NCI-H1105 treated with DMSO at 0.1 percent for 48 hours (cell line): ENCODE measurements at regions not wholly inside any gene's neighbourhood (a gene's known extent, or its start where the extent isn't known, plus 50 kb on each side); places are given as distances from the start of the nearest gene placed in this dataset.

Experiments
- DNase-seq: peaks from one replicate; lab custom pipeline; 2025; lab: John Stamatoyannopoulos, UW

GRCh38 chr10:3016016-3016415, 51.3 kb upstream of the PFKP start:
- no peak for DNase-seq

GRCh38 chr10:3014968-3015367, 52.4 kb upstream of the PFKP start:
- no peak for DNase-seq

DNA sequence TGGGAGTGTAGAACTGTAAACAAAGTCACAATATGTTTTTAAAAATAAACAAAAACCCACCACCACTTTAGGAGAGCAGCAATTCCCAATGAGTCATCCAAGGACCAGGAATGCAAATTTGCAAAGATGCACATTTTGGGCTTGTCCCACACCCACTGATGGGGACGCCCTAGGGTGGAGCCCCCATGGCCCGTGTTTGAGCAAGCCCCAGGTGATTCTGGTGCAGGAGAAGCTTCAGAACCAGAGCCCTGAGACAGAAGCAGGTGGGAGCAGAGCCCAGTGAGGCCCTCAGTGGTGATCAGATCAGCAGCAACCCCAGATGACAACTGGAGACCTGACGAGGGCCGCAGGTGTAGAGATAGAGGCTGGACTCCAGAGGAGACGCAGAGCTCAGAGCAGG, 55.1 kb upstream of the PFKP start:
- no peak for DNase-seq

DNA sequence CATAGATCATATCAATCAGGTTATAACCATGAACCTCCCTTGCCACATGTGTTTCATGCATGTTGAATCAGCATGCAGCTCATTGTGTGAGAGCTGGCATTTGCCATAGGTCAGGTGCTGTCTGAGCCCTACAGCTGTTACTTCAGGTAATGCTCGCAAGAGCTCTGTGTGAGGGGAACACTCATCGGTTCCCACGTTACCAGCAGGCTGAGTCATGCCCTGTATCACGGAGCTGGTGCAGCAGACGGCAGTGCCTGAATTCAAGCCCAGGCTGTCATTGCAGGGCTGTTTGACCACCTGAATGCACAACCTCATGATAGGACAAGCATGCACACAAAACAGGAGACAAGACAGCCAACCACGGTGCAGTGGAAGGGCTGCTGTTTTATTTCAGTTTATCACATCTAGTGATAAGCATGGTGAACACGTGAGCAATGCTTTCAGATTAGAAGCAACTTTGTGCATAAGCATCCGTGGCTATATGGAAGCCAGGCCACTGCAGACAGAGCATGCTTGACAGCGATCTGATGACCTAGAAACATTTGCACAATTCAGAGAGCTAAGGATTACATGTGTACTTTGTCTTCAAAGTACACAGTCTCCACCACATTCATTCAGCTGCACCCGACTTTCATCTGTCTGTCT, 56.4 kb upstream of the PFKP start:
- no peak for DNase-seq

DNA sequence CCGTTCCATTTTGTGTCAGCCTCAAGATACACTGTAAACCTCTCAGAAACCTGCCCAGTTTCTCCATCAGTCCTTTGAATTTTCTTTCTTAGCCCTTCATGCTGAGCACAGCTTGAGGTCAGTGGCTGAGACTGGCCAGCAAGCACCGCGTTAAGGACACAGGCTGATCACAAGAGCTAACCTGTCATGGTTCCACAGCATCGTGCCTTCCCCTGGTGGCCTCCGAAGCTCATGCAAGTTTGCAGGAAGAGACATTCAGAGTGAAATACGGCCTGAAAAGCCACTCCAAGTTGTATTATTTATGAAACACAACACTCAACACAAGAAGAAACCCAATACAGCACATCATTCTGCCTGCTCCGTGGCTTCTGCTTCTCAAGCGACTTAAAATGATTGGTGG, 57.0 kb upstream of the PFKP start:
- no peak for DNase-seq

- no peak for DNase-seq
Observed at GRCh38 chr10:3009341-3009740, 58.0 kb upstream of the PFKP start.

DNA sequence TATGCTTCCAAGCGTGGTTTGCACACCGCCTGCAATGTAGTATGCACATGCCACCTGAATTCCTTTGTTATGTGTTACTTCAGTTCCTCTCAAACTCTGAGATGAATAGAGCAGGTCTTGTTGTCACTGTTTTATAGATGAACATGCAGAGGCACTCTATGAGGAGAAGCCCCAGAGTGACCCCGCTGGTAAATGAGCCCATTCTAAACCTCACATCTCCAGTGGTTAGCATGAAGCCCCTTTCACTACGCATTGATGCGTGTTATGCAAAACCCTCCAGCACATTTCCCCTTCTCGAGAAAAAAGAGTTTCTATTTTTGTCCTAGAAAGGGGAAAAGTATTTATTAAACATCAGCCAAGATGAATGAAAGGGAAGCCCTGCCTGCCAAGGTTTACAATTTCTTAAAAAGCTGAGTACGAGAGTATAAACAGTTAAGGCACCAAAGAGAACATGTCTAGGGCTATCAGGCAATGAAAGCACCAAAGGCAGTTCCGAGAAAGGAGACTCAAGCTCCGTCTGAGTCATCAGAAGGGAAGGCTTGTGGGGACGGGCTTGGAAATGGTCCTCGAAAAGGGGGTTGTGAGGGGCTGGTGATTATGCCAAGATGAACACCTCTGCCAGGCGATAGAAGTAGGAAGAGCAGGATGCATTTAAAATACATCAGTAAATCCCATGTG, 58.7 kb upstream of the PFKP start:
- DNase-seq, result no peak

- no peak for DNase-seq
Observed at GRCh38 chr10:3006607-3007006, 60.7 kb upstream of the PFKP start.

DNA sequence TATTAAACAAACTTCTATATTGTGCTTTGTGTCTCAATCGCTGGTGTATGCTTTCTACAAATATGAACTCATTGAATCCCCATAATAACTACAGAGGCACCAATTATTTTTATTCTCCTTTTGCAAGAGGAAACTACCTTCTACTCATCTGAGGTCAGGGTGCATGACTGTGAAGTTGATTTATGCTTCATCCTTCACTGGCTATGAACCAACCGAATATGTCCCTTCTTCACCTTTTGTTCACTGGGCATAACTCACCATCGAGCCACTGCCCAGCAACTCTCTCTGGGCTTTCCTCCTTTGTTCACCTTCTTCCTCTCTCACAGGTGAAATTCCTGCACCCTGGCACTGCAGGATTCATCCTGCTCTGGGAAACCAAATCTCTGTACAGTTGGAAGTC, 61.3 kb upstream of the PFKP start:
- DNase-seq, result no peak

- no peak for DNase-seq
Observed at GRCh38 chr10:3002304-3002703, 65.0 kb upstream of the PFKP start.

DNA sequence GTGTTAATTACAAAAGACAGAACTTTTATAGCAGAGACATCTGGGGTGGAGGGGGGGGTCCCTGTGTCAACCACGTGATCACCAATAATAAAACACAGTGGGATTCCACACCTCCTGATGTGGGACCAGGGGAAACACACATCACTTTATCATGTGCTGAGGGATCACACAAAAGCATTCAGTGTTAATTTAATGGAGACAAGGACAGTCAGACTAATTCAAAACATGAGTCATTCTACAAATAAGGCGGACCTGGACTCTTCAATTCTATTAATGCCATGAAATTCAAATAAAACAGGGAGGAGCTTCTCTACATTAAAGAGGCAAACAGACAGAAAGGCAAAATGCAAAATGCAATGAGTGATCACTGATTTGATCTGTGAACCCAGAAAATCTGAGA, 67.3 kb upstream of the PFKP start:
- no peak for DNase-seq

DNA sequence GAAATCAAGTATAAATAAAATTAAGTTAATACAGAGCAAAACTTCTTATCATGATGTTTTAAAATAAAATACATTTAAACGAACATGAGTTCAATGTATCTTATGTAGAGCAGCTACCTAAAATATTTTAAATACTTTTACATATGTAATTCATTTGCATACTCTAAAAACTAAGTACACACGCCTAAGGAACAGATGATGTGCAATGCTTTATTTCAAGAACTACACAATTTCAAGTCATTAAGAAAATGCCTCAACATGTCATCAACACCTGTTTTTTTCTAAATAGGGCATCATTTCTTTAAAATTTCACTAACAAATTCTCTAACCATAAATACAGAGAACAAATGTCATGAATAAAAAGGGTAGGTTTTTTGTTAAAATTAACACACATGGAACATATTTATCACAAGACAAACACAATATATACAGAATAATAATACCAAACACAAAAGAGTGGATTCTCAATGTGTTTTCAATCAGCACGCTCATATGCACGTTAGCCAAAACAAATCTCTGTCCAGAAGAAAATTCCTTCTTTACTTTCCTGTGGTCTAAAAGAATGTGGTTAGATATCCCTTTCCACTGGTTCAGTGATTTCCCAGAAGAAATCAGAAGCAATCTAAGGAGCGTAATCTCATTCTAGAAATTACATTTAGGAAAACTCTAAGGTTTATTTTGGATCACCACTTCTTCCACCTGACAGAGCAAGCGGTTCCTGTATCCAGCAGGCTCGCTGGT, 73.0 kb upstream of the PFKP start:
- no peak for DNase-seq

- no peak for DNase-seq
Observed at GRCh38 chr10:2993636-2994035, 73.7 kb upstream of the PFKP start.

DNA sequence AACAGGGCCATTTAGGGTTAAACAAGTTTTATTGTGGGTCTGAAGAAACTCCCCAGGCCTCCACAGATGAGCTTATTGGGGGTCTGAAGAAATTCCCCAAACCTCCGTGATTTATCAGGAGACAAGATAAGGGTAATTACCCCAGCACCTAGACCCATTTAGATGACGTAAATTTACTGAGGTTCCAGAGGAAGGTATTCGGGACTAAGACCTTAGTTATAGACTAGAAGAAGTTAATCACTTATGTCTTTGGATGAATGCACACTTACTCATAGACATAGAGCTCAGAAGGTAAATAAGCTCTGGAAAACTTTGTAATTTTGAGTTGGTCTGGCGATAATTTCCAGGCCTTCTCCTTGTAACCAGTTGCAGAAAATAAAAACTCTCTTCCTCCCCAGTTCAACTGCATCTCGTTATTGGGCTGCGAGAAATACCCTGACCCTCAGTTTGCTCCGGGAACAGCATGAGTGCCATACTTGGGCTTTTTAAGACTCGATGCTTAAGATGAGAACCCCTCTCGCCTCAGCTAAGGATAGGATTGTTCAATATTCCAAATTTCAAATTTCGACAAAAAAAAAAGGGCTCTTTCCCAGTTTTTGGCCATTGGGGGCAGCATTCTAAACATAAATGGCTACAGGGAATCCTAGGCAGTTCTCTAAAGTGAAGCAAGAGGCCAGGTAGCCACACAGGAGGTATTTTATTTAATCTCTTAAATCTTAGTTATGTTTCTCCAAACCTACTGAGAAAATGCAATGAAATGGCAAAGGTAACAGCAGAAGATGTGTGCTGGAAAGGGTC, 74.7 kb upstream of the PFKP start:
- no peak for DNase-seq

DNA sequence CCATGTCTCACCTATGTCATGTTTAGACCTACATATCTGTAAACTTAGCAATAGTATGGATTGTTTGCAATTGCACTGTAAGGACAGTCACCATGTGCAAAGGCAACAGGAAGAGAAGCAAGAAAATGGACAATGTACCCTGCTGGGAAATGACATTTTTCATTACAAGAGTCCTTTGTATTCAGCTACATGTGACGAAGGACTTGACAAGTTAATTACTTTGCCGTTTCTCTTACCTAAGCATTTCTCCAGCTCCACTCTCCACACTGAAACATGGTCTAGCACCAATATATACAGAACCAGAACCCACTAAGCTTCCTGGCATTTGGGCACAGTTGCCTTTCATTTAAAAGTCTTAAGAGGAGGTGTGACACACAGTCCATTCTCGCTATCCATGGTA, 76.6 kb upstream of the PFKP start:
- DNase-seq, result no peak

DNA sequence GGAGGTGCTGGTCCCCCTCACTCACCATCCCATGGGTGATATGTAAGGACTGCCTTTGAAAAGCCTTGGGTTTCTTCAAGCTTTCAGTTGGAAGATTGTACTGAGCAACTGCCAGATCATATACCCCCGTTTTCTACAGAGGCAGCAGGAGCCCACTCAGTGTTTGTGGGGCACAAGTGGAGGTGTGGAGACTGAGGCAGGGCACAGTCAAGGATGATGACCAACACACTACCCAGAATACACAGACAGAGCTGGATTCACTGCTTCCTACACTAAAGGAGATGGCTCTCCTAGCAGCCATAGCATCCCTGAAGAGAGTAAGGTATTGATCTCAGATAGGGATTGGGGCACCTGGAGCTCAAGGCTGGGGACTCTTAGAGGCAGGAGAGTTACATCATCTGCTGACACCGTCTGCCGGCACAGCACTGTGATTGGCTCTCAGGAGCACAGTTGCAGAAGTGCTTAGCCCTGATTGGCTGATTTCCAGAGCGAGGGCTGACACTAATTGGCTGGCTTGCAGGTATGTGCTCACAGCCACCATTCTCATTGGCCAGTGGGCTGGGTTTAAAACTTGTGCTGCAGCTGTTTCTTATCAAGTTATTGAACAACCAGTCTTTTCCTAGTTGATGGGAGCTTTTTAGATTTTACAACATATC, 77.9 kb upstream of the PFKP start:
- no peak for DNase-seq

- no peak for DNase-seq
Observed at GRCh38 chr10:2987185-2987768, 80.1 kb upstream of the PFKP start.

DNA sequence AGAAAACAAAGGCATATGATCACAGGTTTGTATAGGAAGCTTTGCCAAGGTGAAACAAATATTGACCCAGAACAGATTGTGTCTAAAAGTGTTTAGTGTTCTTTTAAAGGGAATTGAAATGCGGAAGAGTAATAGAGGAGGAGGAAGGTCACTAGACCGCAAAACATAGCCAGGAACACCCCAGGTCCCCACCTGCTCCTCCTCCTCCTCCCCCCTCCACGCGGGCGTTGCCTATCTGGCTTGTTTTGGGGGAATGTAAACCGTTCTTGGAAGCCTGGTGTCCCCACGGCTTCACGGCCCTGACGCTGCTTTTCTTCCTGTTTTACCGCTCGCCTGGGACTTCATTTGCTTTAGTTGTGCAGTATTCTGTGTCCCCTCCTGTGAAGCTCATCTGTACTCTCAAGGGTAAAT, 81.0 kb upstream of the PFKP start:
- DNase-seq, result no peak

DNA sequence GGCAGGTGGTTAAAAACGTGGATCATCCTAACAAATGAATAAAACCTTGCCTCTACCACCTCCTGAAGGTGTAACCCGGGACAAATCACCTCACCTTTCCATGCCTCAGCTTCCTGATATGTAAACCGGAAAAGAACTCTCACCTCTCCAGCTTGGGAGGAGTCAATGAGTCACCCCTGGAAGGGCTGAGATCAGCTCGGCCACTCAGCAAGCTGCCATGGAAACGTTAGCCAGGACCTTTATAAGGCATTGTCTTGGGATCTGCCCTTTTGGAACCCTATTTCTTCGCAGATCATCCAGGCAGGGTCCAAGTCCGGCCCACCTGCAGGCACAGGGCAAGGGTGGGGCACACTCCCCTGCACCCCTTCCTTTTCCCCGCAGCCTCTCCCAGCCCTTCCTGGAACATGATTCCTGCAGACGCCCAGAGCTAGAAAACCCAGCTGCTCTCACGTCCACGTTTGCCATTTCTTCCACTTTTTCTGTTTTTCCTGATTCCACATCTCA, 81.6 kb upstream of the PFKP start:
- no peak for DNase-seq

- no peak for DNase-seq
Observed at GRCh38 chr10:2984682-2985081, 82.7 kb upstream of the PFKP start.

GRCh38 chr10:2982146-2982545, 85.2 kb upstream of the PFKP start:
- no peak for DNase-seq
